Mesodermal cell (in vitro differentiated cells): ENCODE measurements at regions not wholly inside any gene's neighbourhood (a gene's known extent, or its start where the extent isn't known, plus 50 kb on each side); places are given as distances from the start of the nearest gene placed in this dataset.

Source experiments
- H3K27ac ChIP-seq: 2 replicates; pipeline ENCODE4 v1.7.0; 2013; ENCODE audit warnings: mild to moderate bottlenecking, low read depth, low read length, moderate library complexity; ENCODE audit not compliant: severe bottlenecking
- H3K36me3 ChIP-seq: 2 replicates; pipeline ENCODE4 v1.7.1; 2013; ENCODE audit warnings: mild to moderate bottlenecking, low read length, moderate library complexity; ENCODE audit not compliant: control insufficient read depth, insufficient read depth
- H3K4me1 ChIP-seq: one replicate; pipeline ENCODE4 v1.7.1; 2013; ENCODE audit warnings: mild to moderate bottlenecking, low read length; ENCODE audit not compliant: insufficient read depth, control insufficient read depth, poor library complexity, severe bottlenecking
- H3K4me3 ChIP-seq: 2 replicates; pipeline ENCODE4 v1.7.0; 2013; ENCODE audit warnings: low read length, control low read depth, mild to moderate bottlenecking; ENCODE audit not compliant: insufficient read depth, poor library complexity, severe bottlenecking; ENCODE audit errors: extremely low read depth
- H3K9me3 ChIP-seq: 2 replicates; pipeline ENCODE4 v1.7.1; 2013; ENCODE audit warnings: mild to moderate bottlenecking, low read length, moderate library complexity; ENCODE audit not compliant: control insufficient read depth
- WGBS, 2 experiments: methylation state at CpG; one replicate each; pipeline ENCODE4 v1.1.5; 2013; ENCODE audit warnings: missing lambda C conversion rate in 2 of 2; ENCODE audit not compliant: insufficient coverage in 2 of 2; 5-methylcytosine and 5-hydroxymethylcytosine counted together

GRCh38 chr1:212495766-212496494 is 63.2 kb downstream of the NENF start:
- H3K36me3 ChIP-seq = no peaks in the 10 kb centered on the region
- H3K4me3 ChIP-seq = no peak overlapping the region
- H3K27ac ChIP-seq = no peak overlapping the region
- H3K4me1 ChIP-seq = no peaks in the 10 kb centered on the region
- WGBS, 2 experiments = 81 to 85% methylated on average over 7 of the region's 8 CpGs
- no peaks in the 10 kb centered on the region for H3K9me3 ChIP-seq

DNA sequence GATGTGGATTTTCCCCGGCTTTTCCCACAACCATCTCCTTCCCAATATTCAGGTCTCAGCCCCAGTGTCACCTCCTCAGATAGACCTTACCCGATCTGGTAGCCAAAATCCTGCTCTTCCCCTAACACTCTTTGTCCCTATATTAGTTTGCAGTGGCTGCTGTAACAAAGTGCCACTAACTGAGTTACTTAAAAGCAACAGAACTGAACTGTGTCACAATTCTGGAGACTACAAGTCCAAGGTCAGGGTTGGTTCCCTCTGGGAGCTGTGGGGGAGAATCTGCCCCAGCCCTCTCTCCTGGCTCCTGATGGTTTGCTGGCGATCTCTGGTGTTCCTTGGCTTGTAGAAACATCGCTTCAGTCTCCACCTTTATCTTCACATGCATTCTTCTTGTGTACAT is 64.0 kb downstream of the NENF start:
- 90 to 96% methylated on average over 4 of the region's 4 CpGs for WGBS, 2 experiments
- no peak overlapping the region for H3K4me3 ChIP-seq
- no peaks in the 10 kb centered on the region for H3K36me3 ChIP-seq
- no peak overlapping the region for H3K27ac ChIP-seq
- H3K4me1 ChIP-seq = no peaks in the 10 kb centered on the region
- no peaks in the 10 kb centered on the region for H3K9me3 ChIP-seq

DNA sequence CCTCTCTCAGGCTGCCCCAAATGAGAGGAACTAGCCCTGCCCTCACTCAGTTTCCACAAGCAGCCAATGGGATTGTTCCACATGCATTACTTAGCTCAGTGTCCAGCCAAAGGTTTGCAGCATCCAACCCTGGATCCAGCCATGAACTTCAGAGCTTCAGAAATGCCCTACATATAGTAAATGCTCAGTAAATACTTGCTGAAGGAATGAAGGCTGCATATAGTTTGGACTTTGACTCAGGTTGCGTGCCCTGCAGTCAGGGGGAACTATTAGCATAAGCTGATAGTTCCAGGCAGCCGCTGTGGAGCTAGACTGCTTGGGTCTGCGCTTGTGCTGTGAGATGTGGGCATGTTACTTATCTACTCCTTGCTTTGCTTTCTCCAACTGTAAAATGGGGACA is 64.8 kb downstream of the NENF start:
- 88 to 100% methylated on average over 2 to 3 of the region's 3 CpGs for WGBS, 2 experiments
- no peaks in the 10 kb centered on the region for H3K4me1 ChIP-seq
- H3K4me3 ChIP-seq = no peak overlapping the region
- H3K36me3 ChIP-seq = no peaks in the 10 kb centered on the region
- no peaks in the 10 kb centered on the region for H3K9me3 ChIP-seq
- H3K27ac ChIP-seq = no peak overlapping the region

- Histone ChIP-seq H3K36me3 (no peaks in the 10 kb centered on the region), H3K4me3 (no peak overlapping the region), H3K27ac (no peak overlapping the region), H3K9me3 (no peaks in the 10 kb centered on the region), H3K4me1 (no peaks in the 10 kb centered on the region)
- 87 to 98% methylated on average over 5 to 7 of the region's 9 CpGs for WGBS, 2 experiments
These were observed 65.7 kb downstream of the NENF start for GRCh38 chr1:212498283-212499040.

DNA sequence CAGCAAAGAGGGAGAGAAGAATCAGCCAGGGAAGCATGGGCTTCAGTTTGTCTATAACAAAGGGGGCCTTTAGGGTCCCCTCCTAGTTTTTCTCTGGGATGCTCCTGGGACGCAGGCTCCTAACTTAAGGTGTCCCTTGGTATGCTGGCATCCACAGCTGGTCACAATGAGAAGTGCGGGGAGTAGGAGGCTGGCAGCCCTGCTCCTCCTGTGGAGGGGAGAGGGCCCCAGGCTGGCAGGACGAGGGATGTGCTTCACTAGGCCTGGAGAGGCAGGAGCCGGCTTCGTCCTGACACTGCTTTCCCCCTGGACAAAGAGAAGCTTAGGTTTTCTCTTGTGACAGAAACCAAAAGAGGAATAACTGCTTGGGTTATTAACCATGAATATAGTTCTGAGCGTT is 67.6 kb downstream of the NENF start:
- 93 to 100% methylated on average over 5 of the region's 6 CpGs for WGBS, 2 experiments
- Histone ChIP-seq H3K36me3 (no peaks in the 10 kb centered on the region), H3K27ac (no peak overlapping the region), H3K4me3 (no peak overlapping the region), H3K4me1 (no peaks in the 10 kb centered on the region), H3K9me3 (no peaks in the 10 kb centered on the region)

DNA sequence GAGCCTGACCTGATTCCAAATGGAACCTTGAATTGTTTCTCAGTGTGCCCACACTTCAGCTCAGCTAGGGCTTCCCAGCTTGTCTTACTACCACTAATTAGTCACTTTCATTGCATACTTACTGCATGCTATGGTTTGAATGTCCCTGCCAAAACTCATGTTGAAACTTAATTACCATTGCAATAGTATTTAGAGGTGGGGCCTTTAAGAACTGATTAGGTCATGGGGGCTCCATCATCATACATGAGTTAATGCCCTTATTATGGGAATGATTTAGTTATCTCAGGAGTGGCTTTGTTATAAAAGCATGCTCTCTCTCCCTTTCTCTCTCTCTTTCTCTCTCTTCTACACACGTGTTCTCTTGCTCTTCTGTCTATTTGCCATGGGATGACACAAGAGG is 68.3 kb downstream of the NENF start:
- H3K36me3 ChIP-seq = no peaks in the 10 kb centered on the region
- no peaks in the 10 kb centered on the region for H3K9me3 ChIP-seq
- 80% methylated on average over 1 of the region's 1 CpG; no CpG with 5 or more reads in 1 of the 2 experiments for WGBS, 2 experiments

DNA sequence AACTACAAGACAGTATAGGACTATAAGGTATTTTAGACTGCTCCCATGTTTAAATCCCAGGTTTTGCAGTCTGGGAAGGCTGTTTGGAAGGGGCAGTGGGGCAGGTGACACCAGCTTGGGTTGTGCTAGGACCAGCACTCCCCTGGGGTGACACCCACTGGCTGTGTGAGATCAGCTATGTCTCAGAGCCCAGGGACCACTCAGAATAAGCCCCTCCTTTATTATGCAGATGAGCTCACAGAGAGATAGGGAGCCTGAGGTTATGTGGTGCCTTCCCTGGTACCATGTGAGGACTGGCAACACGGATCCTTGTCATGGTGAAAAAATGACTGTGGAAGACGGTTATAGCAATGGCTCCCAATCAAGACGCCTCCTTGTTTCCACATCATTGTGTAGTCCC is 71.0 kb downstream of the NENF start:
- Histone ChIP-seq H3K27ac (no peak overlapping the region), H3K4me1 (peaks cover 9% of the 10 kb centered on the region), H3K9me3 (no peaks in the 10 kb centered on the region), H3K36me3 (no peaks in the 10 kb centered on the region), H3K4me3 (no peak overlapping the region)
- 93 to 100% methylated on average over 3 of the region's 3 CpGs for WGBS, 2 experiments

More for the DNA sequence above, 68.3 kb downstream of the NENF start:
- Histone ChIP-seq H3K27ac (no peak overlapping the region), H3K4me1 (no peaks in the 10 kb centered on the region), H3K4me3 (no peak overlapping the region)

GRCh38 chr1:212504171-212504803 is 71.6 kb downstream of the NENF start:
- Histone ChIP-seq H3K4me3 (no peak overlapping the region), H3K36me3 (no peaks in the 10 kb centered on the region), H3K27ac (no peak overlapping the region), H3K9me3 (no peaks in the 10 kb centered on the region), H3K4me1 (peaks cover 9% of the 10 kb centered on the region)
- 94 to 100% methylated on average over 2 to 4 of the region's 4 CpGs for WGBS, 2 experiments

GRCh38 chr1:212506666-212507065 is 73.9 kb downstream of the NENF start:
- H3K4me1 ChIP-seq = peaks cover 9% of the 10 kb centered on the region
- H3K27ac ChIP-seq = no peak overlapping the region
- H3K36me3 ChIP-seq = no peaks in the 10 kb centered on the region
- H3K4me3 ChIP-seq = no peak overlapping the region
- H3K9me3 ChIP-seq = no peaks in the 10 kb centered on the region

- Histone ChIP-seq H3K4me3 (no peak overlapping the region), H3K9me3 (no peaks in the 10 kb centered on the region), H3K4me1 (peaks cover 9% of the 10 kb centered on the region), H3K36me3 (no peaks in the 10 kb centered on the region), H3K27ac (no peak overlapping the region)
- WGBS, 2 experiments = 58 to 72% methylated on average over 6 of the region's 7 CpGs
These were observed 74.6 kb downstream of the NENF start for GRCh38 chr1:212507369-212507768.
